ENCODE measurements at regions not wholly inside any gene's neighbourhood (a gene's known extent, or its start where the extent isn't known, plus 50 kb on each side); places are given as distances from the start of the nearest gene placed in this dataset.

DNA sequence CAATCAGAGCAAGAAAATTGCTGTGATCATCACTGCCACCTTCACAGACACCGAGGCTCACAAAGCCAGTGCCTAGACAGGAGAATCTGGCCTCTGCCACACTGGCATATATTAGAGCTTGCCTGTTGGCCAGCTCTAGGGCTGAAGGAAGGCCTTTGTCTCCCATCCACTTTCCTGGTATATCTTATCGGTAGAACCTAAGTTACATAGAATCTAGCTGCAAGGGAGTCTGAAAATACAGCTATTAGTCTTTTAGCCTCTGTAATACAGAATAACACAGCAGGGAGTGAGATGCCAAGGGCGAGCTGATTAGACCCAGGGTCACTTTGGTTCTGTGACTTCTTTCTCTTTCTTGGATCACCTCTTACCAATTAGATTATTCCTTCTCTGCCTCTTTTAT is 154.9 kb upstream of the KL start:
- H3K27me3 ChIP-seq (ENCODE audit: control insufficient read depth, insufficient read depth, low read length) = no peaks in the 10 kb centered on the region
- no peaks in the 10 kb centered on the region for H3K79me2 ChIP-seq (ENCODE audit: control insufficient read depth, insufficient read depth, low read length)
- no peaks in the 10 kb centered on the region for H3K36me3 ChIP-seq (ENCODE audit: control insufficient read depth, insufficient read depth, low read length)
- H3K9me3 ChIP-seq (ENCODE audit: control insufficient read depth, insufficient read depth, low read depth, low read length) = no peaks in the 10 kb centered on the region
- DNase-seq (ENCODE audit: low read depth in 2 of 2) = no peak
- no peaks in the 10 kb centered on the region for H3K4me1 ChIP-seq (ENCODE audit: control insufficient read depth, extremely low read depth, insufficient read depth, low read length)
- no peak overlapping the region for H3K27ac ChIP-seq (ENCODE audit: insufficient read depth, low read length)
- H3K9ac ChIP-seq (ENCODE audit: insufficient read depth, low read length) = no peak overlapping the region
- H3K4me2 ChIP-seq (ENCODE audit: extremely low read depth, insufficient read depth, low read length) = no peak overlapping the region
- no peaks in the 10 kb centered on the region for H4K20me1 ChIP-seq (ENCODE audit: control insufficient read depth, extremely low read depth, insufficient read depth, low read length)
- no peak for TF ChIP-seq EZH2 (IDR thresholded peaks at IDR 0.05; ENCODE audit: low read length, missing control alignments)
- TF ChIP-seq, protein P1, sequence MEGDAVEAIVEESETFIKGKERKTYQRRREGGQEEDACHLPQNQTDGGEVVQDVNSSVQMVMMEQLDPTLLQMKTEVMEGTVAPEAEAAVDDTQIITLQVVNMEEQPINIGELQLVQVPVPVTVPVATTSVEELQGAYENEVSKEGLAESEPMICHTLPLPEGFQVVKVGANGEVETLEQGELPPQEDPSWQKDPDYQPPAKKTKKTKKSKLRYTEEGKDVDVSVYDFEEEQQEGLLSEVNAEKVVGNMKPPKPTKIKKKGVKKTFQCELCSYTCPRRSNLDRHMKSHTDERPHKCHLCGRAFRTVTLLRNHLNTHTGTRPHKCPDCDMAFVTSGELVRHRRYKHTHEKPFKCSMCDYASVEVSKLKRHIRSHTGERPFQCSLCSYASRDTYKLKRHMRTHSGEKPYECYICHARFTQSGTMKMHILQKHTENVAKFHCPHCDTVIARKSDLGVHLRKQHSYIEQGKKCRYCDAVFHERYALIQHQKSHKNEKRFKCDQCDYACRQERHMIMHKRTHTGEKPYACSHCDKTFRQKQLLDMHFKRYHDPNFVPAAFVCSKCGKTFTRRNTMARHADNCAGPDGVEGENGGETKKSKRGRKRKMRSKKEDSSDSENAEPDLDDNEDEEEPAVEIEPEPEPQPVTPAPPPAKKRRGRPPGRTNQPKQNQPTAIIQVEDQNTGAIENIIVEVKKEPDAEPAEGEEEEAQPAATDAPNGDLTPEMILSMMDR (conservative IDR thresholded peaks at IDR 0.05 in 1 of 2, IDR thresholded peaks at IDR 0.05 in 1 of 2; ENCODE audit: low read depth in 1 of 2, low read length in 2 of 2) = no peak
- H3K4me3 ChIP-seq (replicated peaks in 1 of 4; ENCODE audit: control extremely low read depth in 1 of 4, insufficient read depth in 1 of 4, low read depth in 3 of 4, low read length in 4 of 4) = no peak overlapping the region
- H2AFZ ChIP-seq (ENCODE audit: low read length) = no peak overlapping the region

DNA sequence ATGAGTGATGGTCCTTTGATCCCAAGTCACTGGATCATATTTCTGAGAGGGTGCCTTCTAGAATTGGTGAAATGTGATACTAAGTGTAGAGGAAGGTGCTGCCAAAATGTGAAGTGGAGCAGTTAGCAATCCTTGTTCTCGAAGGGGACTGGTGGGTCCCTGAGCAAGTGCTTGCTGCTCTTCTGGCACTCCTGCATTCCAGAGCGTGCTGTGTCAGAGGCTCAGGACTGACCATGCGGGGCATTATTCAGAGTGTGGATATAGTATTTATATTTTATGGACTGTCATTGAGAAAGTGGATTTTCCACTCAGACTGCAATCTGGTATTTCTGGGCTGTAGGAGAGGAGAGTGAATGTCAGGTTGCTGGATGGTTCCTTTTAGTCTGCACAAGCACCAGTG is 152.6 kb upstream of the KL start:
- no peaks in the 10 kb centered on the region for H3K4me1 ChIP-seq (ENCODE audit: control insufficient read depth, extremely low read depth, insufficient read depth, low read length)
- no peak overlapping the region for H3K4me2 ChIP-seq (ENCODE audit: extremely low read depth, insufficient read depth, low read length)
- H3K9me3 ChIP-seq (ENCODE audit: control insufficient read depth, insufficient read depth, low read depth, low read length) = no peaks in the 10 kb centered on the region
- H2AFZ ChIP-seq (ENCODE audit: low read length) = no peak overlapping the region
- no peaks in the 10 kb centered on the region for H4K20me1 ChIP-seq (ENCODE audit: control insufficient read depth, extremely low read depth, insufficient read depth, low read length)
- no peaks in the 10 kb centered on the region for H3K36me3 ChIP-seq (ENCODE audit: control insufficient read depth, insufficient read depth, low read length)
- H3K79me2 ChIP-seq (ENCODE audit: control insufficient read depth, insufficient read depth, low read length) = no peaks in the 10 kb centered on the region
- H3K9ac ChIP-seq (ENCODE audit: insufficient read depth, low read length) = no peak overlapping the region
- H3K27me3 ChIP-seq (ENCODE audit: control insufficient read depth, insufficient read depth, low read length) = no peaks in the 10 kb centered on the region
- no peak overlapping the region for H3K27ac ChIP-seq (ENCODE audit: insufficient read depth, low read length)
- TF ChIP-seq, protein P1 (conservative IDR thresholded peaks at IDR 0.05 in 1 of 2, IDR thresholded peaks at IDR 0.05 in 1 of 2; ENCODE audit: low read depth in 1 of 2, low read length in 2 of 2) = no peak
- TF ChIP-seq EZH2 (IDR thresholded peaks at IDR 0.05; ENCODE audit: low read length, missing control alignments) = no peak
- no peak overlapping the region for H3K4me3 ChIP-seq (replicated peaks in 1 of 4; ENCODE audit: control extremely low read depth in 1 of 4, insufficient read depth in 1 of 4, low read depth in 3 of 4, low read length in 4 of 4)
- no peak for DNase-seq (ENCODE audit: low read depth in 2 of 2)

DNA sequence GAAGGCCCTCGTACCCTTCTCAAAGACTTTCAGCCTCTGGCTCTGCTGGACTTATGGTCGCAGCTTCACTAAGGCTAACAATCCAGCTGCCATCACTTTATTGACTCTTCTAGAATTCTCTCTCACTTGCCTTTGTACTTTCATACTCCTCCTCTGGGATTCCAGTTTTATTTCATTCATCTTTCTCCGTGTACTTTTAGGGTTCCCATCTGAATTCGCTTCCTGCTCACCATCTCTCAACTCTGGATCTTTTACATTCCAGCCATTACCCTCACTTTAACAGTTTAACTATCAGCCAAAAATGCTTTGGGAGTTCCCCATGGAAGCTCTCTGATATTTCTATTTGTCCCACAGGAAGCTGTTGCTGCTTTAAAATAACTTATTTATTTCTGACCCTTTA is 149.3 kb upstream of the KL start:
- Histone ChIP-seq H3K4me2 (ENCODE audit: extremely low read depth, insufficient read depth, low read length) (no peak overlapping the region), H3K36me3 (ENCODE audit: control insufficient read depth, insufficient read depth, low read length) (no peaks in the 10 kb centered on the region), H3K4me3 (replicated peaks in 1 of 4; ENCODE audit: control extremely low read depth in 1 of 4, insufficient read depth in 1 of 4, low read depth in 3 of 4, low read length in 4 of 4) (no peak overlapping the region), H3K9ac (ENCODE audit: insufficient read depth, low read length) (no peak overlapping the region), H3K4me1 (ENCODE audit: control insufficient read depth, extremely low read depth, insufficient read depth, low read length) (no peaks in the 10 kb centered on the region), H3K79me2 (ENCODE audit: control insufficient read depth, insufficient read depth, low read length) (no peaks in the 10 kb centered on the region), H3K9me3 (ENCODE audit: control insufficient read depth, insufficient read depth, low read depth, low read length) (no peaks in the 10 kb centered on the region), H3K27ac (ENCODE audit: insufficient read depth, low read length) (no peak overlapping the region), H4K20me1 (ENCODE audit: control insufficient read depth, extremely low read depth, insufficient read depth, low read length) (no peaks in the 10 kb centered on the region), H3K27me3 (ENCODE audit: control insufficient read depth, insufficient read depth, low read length) (no peaks in the 10 kb centered on the region), H2AFZ (ENCODE audit: low read length) (no peak overlapping the region)
- TF ChIP-seq EZH2 (IDR thresholded peaks at IDR 0.05; ENCODE audit: low read length, missing control alignments) = no peak
- TF ChIP-seq, protein P1 (conservative IDR thresholded peaks at IDR 0.05 in 1 of 2, IDR thresholded peaks at IDR 0.05 in 1 of 2; ENCODE audit: low read depth in 1 of 2, low read length in 2 of 2) = no peak
- no peak for DNase-seq (ENCODE audit: low read depth in 2 of 2)
